OCI-LY1 (cell line): ENCODE measurements at regions not wholly inside any gene's neighbourhood (a gene's known extent, or its start where the extent isn't known, plus 50 kb on each side); places are given as distances from the start of the nearest gene placed in this dataset.

ENCODE experiments used
- H2AFZ ChIP-seq: fragments of 200-600 bp; sonication (generic), shearing (Covaris generic); 2 replicates; pipeline ENCODE4 v1.6.0; 2014; ENCODE audit warnings: antibody characterized with exemption, mild to moderate bottlenecking, low read length
- H3F3A ChIP-seq: fragments of 200-600 bp; sonication (generic), shearing (Covaris generic); 2 replicates; pipeline ENCODE4 v1.6.0; 2014; ENCODE audit warnings: mild to moderate bottlenecking, antibody characterized with exemption, low read length, moderate library complexity; ENCODE audit not compliant: insufficient read depth
- H3K27ac ChIP-seq: fragments of 200-600 bp; sonication (generic); 2 replicates; pipeline ENCODE4 v1.5.1; 2014; ENCODE audit warnings: low read length, mixed run types, mild to moderate bottlenecking, low read depth; ENCODE audit not compliant: poor library complexity, severe bottlenecking
- H3K27me3 ChIP-seq: fragments of 200-600 bp; sonication (generic); 2 replicates; pipeline ENCODE4 v1.6.0; 2014; ENCODE audit warnings: antibody characterized with exemption, mild to moderate bottlenecking, low read length, moderate library complexity; ENCODE audit not compliant: insufficient read depth
- H3K36me3 ChIP-seq: fragments of 200-600 bp; sonication (generic); 2 replicates; pipeline ENCODE4 v1.6.1; 2014; ENCODE audit warnings: mild to moderate bottlenecking, antibody characterized with exemption, low read length, moderate library complexity, mixed read lengths; ENCODE audit not compliant: insufficient read depth
- H3K4me1 ChIP-seq: fragments of 200-600 bp; sonication (generic); 2 replicates; pipeline ENCODE4 v1.5.1; 2014; ENCODE audit warnings: mild to moderate bottlenecking, low read length, moderate library complexity; ENCODE audit not compliant: insufficient read depth, severe bottlenecking
- H3K4me2 ChIP-seq: fragments of 200-600 bp; sonication (generic), shearing (Covaris generic); 2 replicates; pipeline ENCODE4 v1.6.1; 2014; ENCODE audit warnings: low read length
- H3K4me3 ChIP-seq: fragments of 200-600 bp; sonication (generic); 2 replicates; pipeline ENCODE4 v1.5.1; 2014; ENCODE audit warnings: low read length, low read depth, mild to moderate bottlenecking, mixed read lengths; ENCODE audit not compliant: poor library complexity, severe bottlenecking
- H3K79me2 ChIP-seq: fragments of 200-600 bp; shearing (Covaris generic); 2 replicates; pipeline ENCODE4 v1.6.1; 2016; ENCODE audit warnings: mixed run types, low read length, mixed read lengths; ENCODE audit not compliant: insufficient read depth
- H3K9ac ChIP-seq: fragments of 200-600 bp; sonication (generic), shearing (Covaris generic); 2 replicates; pipeline ENCODE4 v1.6.1; 2014; ENCODE audit warnings: mild to moderate bottlenecking, low read length, mixed read lengths
- H3K9me2 ChIP-seq: fragments of 200-600 bp; sonication (generic), shearing (Covaris generic); 2 replicates; pipeline ENCODE4 v1.6.1; 2014; ENCODE audit warnings: low read depth, mild to moderate bottlenecking, low read length, mixed read lengths
- H3K9me3 ChIP-seq: fragments of 200-600 bp; shearing (Covaris generic); 2 replicates; pipeline ENCODE4 v1.6.1; 2014; ENCODE audit warnings: low read length, mixed read lengths
- H4K20me1 ChIP-seq: fragments of 200-600 bp; sonication (generic), shearing (Covaris generic); 2 replicates; pipeline ENCODE4 v1.6.0; 2016; ENCODE audit warnings: mild to moderate bottlenecking, low read length; ENCODE audit not compliant: insufficient read depth
- EZH2 ChIP-seq: fragments of 200-600 bp; sonication (generic), shearing (Covaris generic); IDR thresholded peaks from 2 replicates; pipeline ENCODE4 v1.8.0; 2017; ENCODE audit warnings: borderline replicate concordance, mixed run types, mild to moderate bottlenecking, antibody characterized with exemption, low read length, moderate library complexity, mixed read lengths
- TF ChIP-seq, protein P1 (sequence below): fragments of 200-600 bp; sonication (generic), shearing (Covaris generic); IDR thresholded peaks from 2 replicates; pipeline ENCODE4 v1.5.1; 2017; ENCODE audit warnings: mild to moderate bottlenecking, antibody characterized with exemption, low read length, moderate library complexity, mixed read lengths

DNA sequence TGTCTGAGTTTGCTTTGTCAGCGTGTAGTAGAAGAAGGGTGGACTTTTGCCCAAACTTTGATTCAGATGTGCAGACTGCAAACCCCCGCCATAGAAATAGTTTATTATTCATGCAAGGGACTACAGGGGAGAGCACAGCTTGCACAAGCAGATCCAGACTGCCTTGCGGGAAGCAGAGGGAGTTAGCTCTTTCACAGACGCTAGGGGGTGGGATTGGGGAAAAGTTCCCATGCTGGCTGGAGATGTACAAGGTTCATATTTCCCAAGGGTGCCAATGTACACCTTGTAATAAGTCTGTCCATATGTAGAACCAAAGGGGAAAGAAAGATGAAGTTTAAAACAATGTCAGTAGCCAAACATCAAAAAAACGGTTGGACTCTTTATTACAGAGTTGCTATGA, 749.7 kb upstream of the COX7C start:
- H3K4me2 ChIP-seq = no peak overlapping the region
- H2AFZ ChIP-seq = no peak overlapping the region
- H3F3A ChIP-seq = no peaks in the 10 kb centered on the region
- H3K36me3 ChIP-seq = no peaks in the 10 kb centered on the region
- H3K4me1 ChIP-seq = no peaks in the 10 kb centered on the region
- H3K9ac ChIP-seq = no peak overlapping the region
- H4K20me1 ChIP-seq = no peaks in the 10 kb centered on the region
- H3K9me2 ChIP-seq = no peaks in the 10 kb centered on the region
- TF ChIP-seq, protein P1, sequence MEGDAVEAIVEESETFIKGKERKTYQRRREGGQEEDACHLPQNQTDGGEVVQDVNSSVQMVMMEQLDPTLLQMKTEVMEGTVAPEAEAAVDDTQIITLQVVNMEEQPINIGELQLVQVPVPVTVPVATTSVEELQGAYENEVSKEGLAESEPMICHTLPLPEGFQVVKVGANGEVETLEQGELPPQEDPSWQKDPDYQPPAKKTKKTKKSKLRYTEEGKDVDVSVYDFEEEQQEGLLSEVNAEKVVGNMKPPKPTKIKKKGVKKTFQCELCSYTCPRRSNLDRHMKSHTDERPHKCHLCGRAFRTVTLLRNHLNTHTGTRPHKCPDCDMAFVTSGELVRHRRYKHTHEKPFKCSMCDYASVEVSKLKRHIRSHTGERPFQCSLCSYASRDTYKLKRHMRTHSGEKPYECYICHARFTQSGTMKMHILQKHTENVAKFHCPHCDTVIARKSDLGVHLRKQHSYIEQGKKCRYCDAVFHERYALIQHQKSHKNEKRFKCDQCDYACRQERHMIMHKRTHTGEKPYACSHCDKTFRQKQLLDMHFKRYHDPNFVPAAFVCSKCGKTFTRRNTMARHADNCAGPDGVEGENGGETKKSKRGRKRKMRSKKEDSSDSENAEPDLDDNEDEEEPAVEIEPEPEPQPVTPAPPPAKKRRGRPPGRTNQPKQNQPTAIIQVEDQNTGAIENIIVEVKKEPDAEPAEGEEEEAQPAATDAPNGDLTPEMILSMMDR = no peak
- no peak for TF ChIP-seq EZH2
- H3K4me3 ChIP-seq = no peak overlapping the region
- no peaks in the 10 kb centered on the region for H3K9me3 ChIP-seq
- H3K79me2 ChIP-seq = no peaks in the 10 kb centered on the region
- H3K27ac ChIP-seq = no peak overlapping the region
- H3K27me3 ChIP-seq = no peaks in the 10 kb centered on the region

DNA sequence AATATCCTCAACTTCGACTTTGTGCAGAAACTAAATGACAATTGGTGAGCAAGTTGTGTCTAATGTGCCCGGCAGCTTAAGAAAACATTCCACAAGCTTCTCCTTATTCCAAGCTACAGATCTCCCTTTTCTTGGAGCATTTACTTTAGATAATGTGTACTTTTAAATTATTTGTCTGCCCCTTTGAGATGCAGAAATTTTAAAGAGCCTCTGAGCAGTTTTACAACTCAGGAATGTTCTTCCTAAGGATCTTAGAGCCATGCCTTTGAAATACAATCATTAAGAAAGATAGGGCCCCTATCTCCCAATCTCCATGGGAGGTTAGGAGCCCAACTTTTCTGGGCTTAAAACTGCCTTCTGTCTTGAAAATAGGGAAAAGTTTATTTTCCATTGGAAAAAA, 723.7 kb upstream of the COX7C start:
- H3K4me2 ChIP-seq = no peak overlapping the region
- no peak overlapping the region for H3K4me3 ChIP-seq
- no peak overlapping the region for H3K9ac ChIP-seq
- H3K27ac ChIP-seq = no peak overlapping the region
- H3K27me3 ChIP-seq = no peaks in the 10 kb centered on the region
- H3K36me3 ChIP-seq = no peaks in the 10 kb centered on the region
- H2AFZ ChIP-seq = no peak overlapping the region
- no peak for TF ChIP-seq EZH2
- TF ChIP-seq, protein P1 = no peak
- H3F3A ChIP-seq = no peaks in the 10 kb centered on the region
- no peaks in the 10 kb centered on the region for H3K4me1 ChIP-seq
- no peaks in the 10 kb centered on the region for H3K79me2 ChIP-seq
- no peaks in the 10 kb centered on the region for H3K9me2 ChIP-seq
- H4K20me1 ChIP-seq = no peaks in the 10 kb centered on the region
- no peaks in the 10 kb centered on the region for H3K9me3 ChIP-seq

DNA sequence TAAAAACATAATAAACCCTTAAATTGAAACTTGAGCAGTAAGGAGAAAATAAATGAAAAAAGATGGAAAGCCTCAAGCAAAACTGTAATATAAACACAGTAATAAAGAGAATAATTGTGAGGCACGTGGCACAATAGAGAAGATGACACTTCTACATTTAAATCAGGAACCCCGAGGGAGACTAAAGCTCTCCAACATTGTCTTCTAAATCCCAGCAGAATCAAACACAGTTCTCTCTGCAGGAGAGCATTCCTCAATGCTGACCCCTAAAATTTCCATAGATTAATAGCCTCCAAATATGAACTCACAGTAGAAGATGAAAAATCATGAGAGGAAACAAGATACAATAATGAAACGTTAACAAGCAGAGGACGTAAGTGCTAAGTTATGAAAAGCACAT, 721.2 kb upstream of the COX7C start:
- H3K79me2 ChIP-seq = no peaks in the 10 kb centered on the region
- H3K4me2 ChIP-seq = no peak overlapping the region
- no peaks in the 10 kb centered on the region for H3F3A ChIP-seq
- no peaks in the 10 kb centered on the region for H3K27me3 ChIP-seq
- H3K9me2 ChIP-seq = no peaks in the 10 kb centered on the region
- no peaks in the 10 kb centered on the region for H3K4me1 ChIP-seq
- H4K20me1 ChIP-seq = no peaks in the 10 kb centered on the region
- H3K4me3 ChIP-seq = no peak overlapping the region
- no peak overlapping the region for H3K27ac ChIP-seq
- no peak overlapping the region for H3K9ac ChIP-seq
- no peak for TF ChIP-seq EZH2
- TF ChIP-seq, protein P1 = no peak
- no peak overlapping the region for H2AFZ ChIP-seq
- no peaks in the 10 kb centered on the region for H3K9me3 ChIP-seq
- no peaks in the 10 kb centered on the region for H3K36me3 ChIP-seq
